ENCODE measurements at regions not wholly inside any gene's neighbourhood (a gene's known extent, or its start where the extent isn't known, plus 50 kb on each side); places are given as distances from the start of the nearest gene placed in this dataset.

- no peak overlapping the region for H3K27ac Mint-ChIP-seq
- POLR2A ChIA-PET = no interaction called here
Observed at GRCh38 chr10:121222842-121223241, 371.7 kb downstream of the WDR11 start.

GRCh38 chr10:121231079-121231478, 367.2 kb downstream of the FGFR2 start:
- ChIA-PET POLR2A (no interaction called here), CTCF (no interaction called here)
- Mint-ChIP-seq H3K4me1 (no peaks in the 10 kb centered on the region), H3K4me3 (no peak overlapping the region), H3K27ac (no peak overlapping the region), H3K9me3 (peaks cover 2% of the 10 kb centered on the region), H3K36me3 (ENCODE audit: low read depth) (no peaks in the 10 kb centered on the region), H3K27me3 (no peaks in the 10 kb centered on the region)
- no peak for DNase-seq

More at GRCh38 chr10:121222842-121223241, 371.7 kb downstream of the WDR11 start:
- CTCF ChIA-PET = no interaction called here
- H3K9me3 Mint-ChIP-seq = no peaks in the 10 kb centered on the region
- H3K36me3 Mint-ChIP-seq (ENCODE audit: low read depth) = no peaks in the 10 kb centered on the region
- no peak for DNase-seq
- no peaks in the 10 kb centered on the region for H3K27me3 Mint-ChIP-seq
- no peaks in the 10 kb centered on the region for H3K4me1 Mint-ChIP-seq
- no peak overlapping the region for H3K4me3 Mint-ChIP-seq

- H3K4me1 Mint-ChIP-seq = no peaks in the 10 kb centered on the region
- peaks cover 6% of the 10 kb centered on the region for H3K9me3 Mint-ChIP-seq
- ChIA-PET POLR2A (no interaction called here), CTCF (no interaction called here)
- no peak overlapping the region for H3K27ac Mint-ChIP-seq
- H3K4me3 Mint-ChIP-seq = no peak overlapping the region
- no peaks in the 10 kb centered on the region for H3K27me3 Mint-ChIP-seq
- H3K36me3 Mint-ChIP-seq (ENCODE audit: low read depth) = no peaks in the 10 kb centered on the region
- no peak for DNase-seq
Observed at GRCh38 chr10:121232494-121232893, 365.8 kb downstream of the FGFR2 start.

- POLR2A ChIA-PET = interaction anchor here (0.5 kb wide), 1 partner anchor 9 kb away, joined by 4 read pairs; no protein-coding TSS in a partner anchor
- no peak for DNase-seq
- H3K4me3 Mint-ChIP-seq = no peak overlapping the region
- no peak overlapping the region for H3K27ac Mint-ChIP-seq
- CTCF ChIA-PET = no interaction called here
- H3K36me3 Mint-ChIP-seq (ENCODE audit: low read depth) = no peaks in the 10 kb centered on the region
- peaks cover 21% of the 10 kb centered on the region for H3K9me3 Mint-ChIP-seq
- no peaks in the 10 kb centered on the region for H3K4me1 Mint-ChIP-seq
- H3K27me3 Mint-ChIP-seq = no peaks in the 10 kb centered on the region
Observed at GRCh38 chr10:121235692-121236091, 362.6 kb downstream of the FGFR2 start.

GRCh38 chr10:121236621-121237020, 361.6 kb downstream of the FGFR2 start:
- Mint-ChIP-seq H3K27ac (no peak overlapping the region), H3K36me3 (ENCODE audit: low read depth) (no peaks in the 10 kb centered on the region), H3K9me3 (peaks cover 21% of the 10 kb centered on the region), H3K4me3 (no peak overlapping the region), H3K4me1 (no peaks in the 10 kb centered on the region), H3K27me3 (no peaks in the 10 kb centered on the region)
- no peak for DNase-seq
- CTCF ChIA-PET = no interaction called here
- POLR2A ChIA-PET = no interaction called here

GRCh38 chr10:121237718-121238117, 360.5 kb downstream of the FGFR2 start:
- Mint-ChIP-seq H3K27ac (no peak overlapping the region), H3K4me3 (no peak overlapping the region), H3K27me3 (no peaks in the 10 kb centered on the region), H3K4me1 (no peaks in the 10 kb centered on the region), H3K36me3 (ENCODE audit: low read depth) (no peaks in the 10 kb centered on the region), H3K9me3 (peaks cover 21% of the 10 kb centered on the region)
- POLR2A ChIA-PET = no interaction called here
- CTCF ChIA-PET = no interaction called here
- no peak for DNase-seq

- no peaks in the 10 kb centered on the region for H3K4me1 Mint-ChIP-seq
- H3K9me3 Mint-ChIP-seq = peaks cover 21% of the 10 kb centered on the region
- ChIA-PET CTCF (no interaction called here), POLR2A (no interaction called here)
- no peaks in the 10 kb centered on the region for H3K36me3 Mint-ChIP-seq (ENCODE audit: low read depth)
- H3K4me3 Mint-ChIP-seq = no peak overlapping the region
- DNase-seq = no peak
- peaks cover 4% of the 10 kb centered on the region for H3K27me3 Mint-ChIP-seq
- no peak overlapping the region for H3K27ac Mint-ChIP-seq
Observed at GRCh38 chr10:121240011-121240410, 358.2 kb downstream of the FGFR2 start.

- Mint-ChIP-seq H3K4me1 (no peaks in the 10 kb centered on the region), H3K9me3 (peaks cover 21% of the 10 kb centered on the region)
Observed at GRCh38 chr10:121240556-121240955, 357.7 kb downstream of the FGFR2 start.

GRCh38 chr10:121241337-121241736, 356.9 kb downstream of the FGFR2 start:
- H3K36me3 Mint-ChIP-seq (ENCODE audit: low read depth) = no peaks in the 10 kb centered on the region
- H3K4me1 Mint-ChIP-seq = no peaks in the 10 kb centered on the region
- H3K4me3 Mint-ChIP-seq = no peak overlapping the region
- ChIA-PET POLR2A (no interaction called here), CTCF (no interaction called here)
- no peak overlapping the region for H3K27ac Mint-ChIP-seq
- H3K9me3 Mint-ChIP-seq = peaks cover 19% of the 10 kb centered on the region
- DNase-seq = no peak
- peaks cover 4% of the 10 kb centered on the region for H3K27me3 Mint-ChIP-seq

More at GRCh38 chr10:121240556-121240955, 357.7 kb downstream of the FGFR2 start:
- ChIA-PET POLR2A (no interaction called here), CTCF (no interaction called here)
- H3K36me3 Mint-ChIP-seq (ENCODE audit: low read depth) = no peaks in the 10 kb centered on the region
- no peak overlapping the region for H3K4me3 Mint-ChIP-seq
- peaks cover 4% of the 10 kb centered on the region for H3K27me3 Mint-ChIP-seq
- DNase-seq = no peak
- no peak overlapping the region for H3K27ac Mint-ChIP-seq

GRCh38 chr10:121242741-121243608, 355.3 kb downstream of the FGFR2 start:
- Mint-ChIP-seq H3K27me3 (peaks cover 4% of the 10 kb centered on the region), H3K9me3 (peaks cover 12% of the 10 kb centered on the region), H3K36me3 (ENCODE audit: low read depth) (no peaks in the 10 kb centered on the region), H3K4me3 (no peak overlapping the region), H3K4me1 (no peaks in the 10 kb centered on the region), H3K27ac (no peak overlapping the region)
- ChIA-PET CTCF (no interaction called here), POLR2A (no interaction called here)
- DNase-seq = no peak

- Mint-ChIP-seq H3K27ac (no peak overlapping the region), H3K4me3 (no peak overlapping the region), H3K9me3 (peaks cover 6% of the 10 kb centered on the region), H3K27me3 (peaks cover 4% of the 10 kb centered on the region), H3K4me1 (no peaks in the 10 kb centered on the region), H3K36me3 (ENCODE audit: low read depth) (no peaks in the 10 kb centered on the region)
- CTCF ChIA-PET = no interaction called here
- POLR2A ChIA-PET = no interaction called here
- no peak for DNase-seq
Observed at GRCh38 chr10:121243609-121244241, 354.5 kb downstream of the FGFR2 start.

GRCh38 chr10:121244818-121245217, 353.4 kb downstream of the FGFR2 start:
- Mint-ChIP-seq H3K4me1 (no peaks in the 10 kb centered on the region), H3K9me3 (no peaks in the 10 kb centered on the region), H3K36me3 (ENCODE audit: low read depth) (no peaks in the 10 kb centered on the region), H3K4me3 (no peak overlapping the region), H3K27ac (no peak overlapping the region), H3K27me3 (peaks cover 4% of the 10 kb centered on the region)
- ChIA-PET POLR2A (interaction anchor here (0.7 kb wide), 1 partner anchor 9 kb away, joined by 4 read pairs; no protein-coding TSS in a partner anchor), CTCF (no interaction called here)
- no peak for DNase-seq

- no peaks in the 10 kb centered on the region for H3K9me3 Mint-ChIP-seq
- CTCF ChIA-PET = no interaction called here
- peaks cover 4% of the 10 kb centered on the region for H3K27me3 Mint-ChIP-seq
- DNase-seq = no peak
- POLR2A ChIA-PET = no interaction called here
- H3K4me1 Mint-ChIP-seq = no peaks in the 10 kb centered on the region
- no peak overlapping the region for H3K27ac Mint-ChIP-seq
- H3K36me3 Mint-ChIP-seq (ENCODE audit: low read depth) = no peaks in the 10 kb centered on the region
- no peak overlapping the region for H3K4me3 Mint-ChIP-seq
Observed at GRCh38 chr10:121245754-121246153, 352.5 kb downstream of the FGFR2 start.

GRCh38 chr10:121248266-121248665, 350.0 kb downstream of the FGFR2 start:
- no peaks in the 10 kb centered on the region for H3K9me3 Mint-ChIP-seq
- POLR2A ChIA-PET = no interaction called here

More at GRCh38 chr10:121248266-121248665, 350.0 kb downstream of the FGFR2 start:
- DNase-seq = no peak
- no peak overlapping the region for H3K27ac Mint-ChIP-seq
- peaks cover 4% of the 10 kb centered on the region for H3K27me3 Mint-ChIP-seq
- H3K36me3 Mint-ChIP-seq (ENCODE audit: low read depth) = no peaks in the 10 kb centered on the region
- no peaks in the 10 kb centered on the region for H3K4me1 Mint-ChIP-seq
- no peak overlapping the region for H3K4me3 Mint-ChIP-seq
- CTCF ChIA-PET = no interaction called here

All from activated CD4-positive, alpha-beta T cell treated with anti-CD3 and anti-CD28 coated beads, Interleukin-2, amount 10 ng/mL, durations not matched to agents 7 days and 5 days (primary cell).